Urinary bladder (tissue), 4 donors: ENCODE measurements at regions not wholly inside any gene's neighbourhood (a gene's known extent, or its start where the extent isn't known, plus 50 kb on each side); places are given as distances from the start of the nearest gene placed in this dataset. TPM values are rescaled to one million over a fixed set of nuclear protein-coding genes. Genes with fewer than 3 reads are reported as not detected.

Experiments
- DNase-seq: peaks from one replicate; pipeline ENCODE4 v3.0.0-alpha.2; 2015; ENCODE audit errors: extremely low spot score
- H3K27ac ChIP-seq: one replicate; pipeline ENCODE4 v1.5.1; 2013; ENCODE audit warnings: low read depth, mild to moderate bottlenecking, moderate library complexity
- H3K36me3 ChIP-seq: one replicate; pipeline ENCODE4 v1.6.1; 2013; ENCODE audit warnings: mild to moderate bottlenecking, moderate library complexity; ENCODE audit not compliant: insufficient read depth
- H3K4me1 ChIP-seq: one replicate; pipeline ENCODE4 v1.6.1; 2013; ENCODE audit warnings: mild to moderate bottlenecking, moderate library complexity; ENCODE audit not compliant: insufficient read depth
- H3K4me3 ChIP-seq: one replicate; pipeline ENCODE4 v1.5.1; 2013; ENCODE audit warnings: low read depth, low read length
- WGBS: extraction: QIAGEN DNeasy Blood & Tissue Kit; methylation state at CpG from one replicate; pipeline ENCODE4 v1.1.7; 2013; 5-methylcytosine and 5-hydroxymethylcytosine counted together
- small RNA-seq: library from RNA; depleted of rRNA; stranded (forward); fragments of <200 nt; gene quantifications from one replicate; pipeline ENCODE3, GENCODE V24; 2014
- donor health status: healthy with polysubstance abuse.
- donor health status: healthy.

DNA sequence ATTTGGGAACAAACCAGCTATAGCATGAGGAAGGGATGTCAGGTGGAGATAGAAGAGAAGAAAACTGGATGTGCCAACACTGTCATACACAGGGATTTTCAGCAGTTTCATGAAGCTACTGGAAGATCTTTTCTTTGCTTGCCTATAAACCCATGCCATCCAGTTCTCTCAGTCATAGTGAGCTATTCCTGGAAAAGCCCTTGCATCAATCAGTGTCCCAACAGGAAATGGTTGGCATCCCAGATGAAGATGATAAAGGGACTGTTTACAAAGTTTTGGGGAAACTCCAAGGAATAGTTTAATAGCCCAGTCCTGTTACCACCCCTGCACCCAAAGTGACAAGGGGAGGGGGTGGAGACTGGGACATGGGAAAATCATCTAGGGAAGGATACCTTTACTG lies 58.5 kb upstream of the ARGLU1 start:
- DNase-seq, result no peak
- Histone ChIP-seq H3K4me1 (no peaks in the 10 kb centered on the region), H3K36me3 (no peaks in the 10 kb centered on the region), H3K4me3 (no peak overlapping the region), H3K27ac (no peak overlapping the region)

DNA sequence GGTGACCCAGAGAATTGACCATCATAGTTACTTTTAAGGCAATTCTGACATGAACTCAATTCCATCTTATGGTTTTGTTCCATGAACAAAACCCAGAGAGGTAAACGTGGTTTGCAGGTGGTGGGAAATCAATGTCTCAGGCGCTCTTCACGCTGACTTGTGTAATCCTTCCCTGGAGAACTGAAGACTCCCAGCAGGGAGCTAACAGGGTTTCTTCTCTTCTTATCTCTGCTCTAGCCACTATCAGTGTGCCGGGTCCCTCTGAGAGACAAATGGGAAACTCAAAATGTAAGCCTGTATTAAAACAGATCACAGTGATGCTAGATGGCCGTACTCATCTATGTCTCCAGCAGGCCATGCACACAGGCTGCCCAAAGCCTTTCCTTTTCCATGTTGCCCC lies 57.6 kb upstream of the ARGLU1 start:
- no peak for DNase-seq
- WGBS, result 81% methylated on average over 5 of the region's 5 CpGs

DNA sequence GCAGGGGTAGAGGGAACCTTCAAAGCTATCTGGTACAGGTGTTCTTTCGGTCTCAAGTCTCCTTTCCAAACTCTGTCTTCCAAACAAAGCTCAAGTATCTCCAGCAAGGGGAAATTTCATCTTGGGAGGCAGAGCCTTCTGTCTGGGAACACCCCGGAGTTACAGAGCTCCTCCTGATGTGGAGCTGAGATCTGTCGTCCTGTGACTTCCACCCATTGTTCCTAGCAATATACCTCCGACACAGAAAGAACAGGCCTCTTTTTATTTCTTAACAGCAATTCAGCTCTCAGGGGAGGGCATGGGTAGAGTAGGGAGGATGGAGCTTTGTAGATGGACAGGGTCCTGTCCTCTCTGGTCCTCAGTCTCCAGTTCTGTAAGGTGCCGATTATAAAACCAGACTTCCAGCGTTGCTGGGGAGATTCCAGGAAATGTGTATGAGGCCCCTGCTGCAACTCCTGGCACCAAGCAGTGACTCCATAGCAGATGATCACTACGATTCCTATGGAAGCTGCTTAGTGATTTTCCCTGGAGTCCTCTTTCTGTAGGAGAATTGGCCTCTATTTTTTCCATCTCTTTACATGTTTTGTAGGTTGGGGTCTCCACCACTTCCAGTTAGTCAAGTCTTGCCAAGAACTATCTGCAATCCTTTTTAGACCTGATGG lies 56.0 kb upstream of the ARGLU1 start:
- 77% methylated on average over 7 of the region's 7 CpGs for WGBS
- no peak overlapping the region for H3K4me3 ChIP-seq
- H3K4me1 ChIP-seq, result no peaks in the 10 kb centered on the region
- H3K36me3 ChIP-seq, result no peaks in the 10 kb centered on the region
- H3K27ac ChIP-seq, result no peak overlapping the region
- DNase-seq, result no peak

More for the DNA sequence above, 57.6 kb upstream of the ARGLU1 start:
- Histone ChIP-seq H3K4me3 (no peak overlapping the region), H3K4me1 (no peaks in the 10 kb centered on the region), H3K27ac (no peak overlapping the region), H3K36me3 (no peaks in the 10 kb centered on the region)

DNA sequence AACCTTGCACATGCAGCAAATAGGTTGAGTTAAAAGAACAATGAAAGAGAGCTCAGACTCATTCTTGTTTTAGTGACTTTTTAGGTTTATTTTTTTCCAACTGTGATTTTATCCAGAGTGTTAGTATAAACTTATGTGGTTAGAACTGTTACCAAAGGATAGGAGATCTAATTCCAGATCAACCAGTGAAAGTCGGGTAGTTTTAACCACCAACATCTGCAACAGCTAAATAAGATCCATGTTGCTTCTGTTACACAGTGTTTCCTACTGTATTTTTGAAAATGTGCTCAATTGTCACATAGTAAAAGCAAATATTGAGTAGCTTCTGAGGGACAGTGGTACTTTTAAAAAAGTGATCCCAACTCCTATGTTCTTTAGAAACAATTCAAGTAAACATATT lies 53.9 kb upstream of the ARGLU1 start:
- 63% methylated on average over 1 of the region's 1 CpG for WGBS
- no peak overlapping the region for H3K4me3 ChIP-seq
- H3K36me3 ChIP-seq, result no peaks in the 10 kb centered on the region
- no peak for DNase-seq
- H3K27ac ChIP-seq, result no peak overlapping the region
- no peaks in the 10 kb centered on the region for H3K4me1 ChIP-seq

DNA sequence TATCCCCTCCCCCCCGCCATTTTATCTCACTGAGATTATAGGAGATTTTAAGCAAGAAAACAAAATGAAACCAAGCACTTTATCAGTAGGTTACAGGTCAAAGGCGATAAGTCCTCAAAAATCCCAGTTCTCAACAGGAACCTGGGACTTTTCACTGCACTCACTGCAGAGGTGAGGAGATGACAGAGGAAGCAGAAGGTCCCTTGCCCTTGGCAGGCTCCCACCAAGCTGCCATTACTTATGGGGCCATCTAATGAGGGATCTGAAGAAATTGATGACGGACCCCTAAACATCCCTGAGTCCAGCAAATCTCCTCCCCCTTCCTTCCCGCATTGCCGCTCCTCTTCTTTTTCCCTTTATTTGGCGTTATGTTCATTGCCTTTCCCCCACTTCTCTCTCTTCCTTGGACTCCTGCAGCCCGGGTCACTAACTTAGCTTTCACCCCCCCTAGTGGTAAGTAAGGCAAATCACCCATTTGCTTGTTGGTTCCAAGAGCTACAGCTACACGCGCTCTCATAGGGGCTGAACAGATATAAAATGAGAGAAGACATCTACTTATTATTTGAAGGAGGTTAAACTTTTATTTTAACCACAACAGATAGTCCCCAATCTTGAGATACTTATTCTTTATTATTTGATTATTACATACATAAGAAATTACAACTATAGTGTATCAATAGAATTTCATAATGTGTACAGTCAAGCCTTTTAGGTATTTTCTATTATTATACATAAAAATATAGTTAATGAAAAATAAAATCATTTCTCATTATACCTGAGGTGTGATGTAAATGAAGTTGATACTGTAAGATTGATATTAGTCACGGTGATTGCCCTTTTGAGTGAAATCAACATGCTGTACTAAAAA lies 52.0 kb upstream of the ARGLU1 start:
- no peak overlapping the region for H3K27ac ChIP-seq
- no peak for DNase-seq
- H3K4me1 ChIP-seq, result no peaks in the 10 kb centered on the region
- no peak overlapping the region for H3K4me3 ChIP-seq
- 25% methylated on average over 10 of the region's 10 CpGs for WGBS
- H3K36me3 ChIP-seq, result no peaks in the 10 kb centered on the region

Small RNA genes lying in the stretch of these regions (small RNA-seq; reads per million reads assigned to genes)
- gene MIR1267 (not detected), gene SNORD31B (0.09 reads per million)
